Activated CD8-positive, alpha-beta memory T cell treated with anti-CD3 and anti-CD28 coated beads, Interleukin-2, amount 50 U/mL, for 4 hours (primary cell): ENCODE measurements at regions not wholly inside any gene's neighbourhood (a gene's known extent, or its start where the extent isn't known, plus 50 kb on each side); places are given as distances from the start of the nearest gene placed in this dataset.
"Not testable (repeated sequence)": the region's sequence is repeated elsewhere in the genome, so short reads cannot be mapped to it uniquely, and the experiment has no call there.

Experiments
- DNase-seq: peaks from one replicate; pipeline ENCODE4 v3.0.0-alpha.2; 2020

DNA sequence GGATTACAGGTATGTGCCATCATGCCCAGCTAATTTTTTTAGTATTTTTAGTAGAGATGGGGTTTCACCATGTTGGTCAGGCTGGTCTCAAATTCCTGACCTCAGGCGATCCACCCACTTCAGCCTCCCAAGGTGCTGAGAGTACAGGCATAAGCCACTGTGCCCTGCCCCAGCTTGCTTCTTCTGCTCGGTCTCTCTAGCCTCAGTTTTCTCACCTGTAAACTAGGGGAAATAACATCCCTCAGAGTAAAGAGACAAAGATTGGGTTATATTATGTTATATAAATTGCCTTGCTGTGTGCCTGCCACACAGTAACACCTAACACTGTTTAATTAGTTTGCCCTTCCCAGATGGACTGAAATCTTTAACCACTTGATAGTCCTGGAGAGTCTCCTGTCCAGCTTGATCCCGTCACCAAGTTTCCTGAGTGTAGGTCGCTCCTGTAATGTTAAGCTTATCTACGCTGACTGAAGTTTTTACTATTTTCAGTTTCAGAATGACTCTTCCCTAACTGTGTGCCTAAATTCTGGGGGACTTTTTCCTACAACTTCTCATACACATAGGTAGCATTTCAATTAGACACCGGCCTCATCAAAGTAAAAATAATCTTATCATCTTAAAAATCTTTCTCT lies 412.7 kb upstream of the TENM3 start:
- no peak for DNase-seq

DNA sequence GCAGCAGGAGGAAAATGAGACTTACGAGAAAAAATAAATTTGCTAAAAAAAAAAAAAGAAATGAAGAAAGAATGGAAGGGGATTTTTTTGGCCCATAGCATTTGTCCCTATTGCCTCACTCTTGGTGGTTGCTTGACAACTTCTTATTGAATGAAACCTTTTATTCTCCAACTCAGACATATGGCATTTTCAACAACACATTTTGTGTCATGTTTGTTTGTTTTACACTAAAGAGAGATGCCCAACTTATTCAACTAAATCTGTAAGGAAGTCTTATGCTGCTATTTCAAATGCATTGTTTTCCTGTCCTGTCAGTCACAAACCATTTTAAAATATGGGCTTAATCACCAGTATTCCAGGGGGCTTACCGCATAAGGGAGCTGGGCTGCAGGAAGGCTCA lies 409.1 kb upstream of the TENM3 start:
- no peak for DNase-seq

DNA sequence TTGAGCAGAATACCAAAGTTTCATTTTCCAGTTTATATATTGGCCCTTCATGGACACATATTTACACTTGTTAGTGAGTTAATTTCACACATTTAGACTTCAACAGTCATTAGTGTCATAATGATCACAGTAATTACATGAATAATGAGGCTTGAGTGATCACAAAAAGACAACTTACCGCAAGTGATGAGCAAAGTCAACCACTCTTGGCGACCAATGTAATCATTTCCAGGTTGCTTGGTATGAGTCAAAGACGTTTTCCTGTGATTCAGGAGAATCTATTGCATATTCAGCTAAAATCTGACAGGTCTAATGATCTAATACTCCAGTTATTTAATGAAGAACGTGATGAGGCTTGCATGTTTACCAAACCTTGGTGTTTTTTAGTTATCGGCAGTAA lies 407.9 kb upstream of the TENM3 start:
- no peak for DNase-seq

DNA sequence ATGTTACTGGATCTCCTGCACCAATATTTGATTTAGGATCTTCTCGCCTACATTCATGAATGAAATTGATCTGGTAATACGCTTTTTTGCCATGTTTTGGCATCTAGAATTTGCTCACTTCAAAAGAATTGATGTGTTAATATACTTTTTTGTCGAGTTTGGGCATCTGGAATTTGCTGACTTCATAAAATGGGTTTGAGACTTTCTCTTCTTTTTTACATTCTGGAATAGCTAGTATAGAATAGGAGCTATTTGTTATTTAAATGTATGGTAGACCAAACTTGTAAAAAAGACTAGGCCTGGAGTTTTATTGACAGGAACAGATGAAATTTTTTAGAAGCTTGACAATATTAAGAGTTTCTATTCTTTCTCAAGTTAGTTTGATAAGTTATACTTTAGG lies 404.9 kb upstream of the TENM3 start:
- DNase-seq: no peak

DNA sequence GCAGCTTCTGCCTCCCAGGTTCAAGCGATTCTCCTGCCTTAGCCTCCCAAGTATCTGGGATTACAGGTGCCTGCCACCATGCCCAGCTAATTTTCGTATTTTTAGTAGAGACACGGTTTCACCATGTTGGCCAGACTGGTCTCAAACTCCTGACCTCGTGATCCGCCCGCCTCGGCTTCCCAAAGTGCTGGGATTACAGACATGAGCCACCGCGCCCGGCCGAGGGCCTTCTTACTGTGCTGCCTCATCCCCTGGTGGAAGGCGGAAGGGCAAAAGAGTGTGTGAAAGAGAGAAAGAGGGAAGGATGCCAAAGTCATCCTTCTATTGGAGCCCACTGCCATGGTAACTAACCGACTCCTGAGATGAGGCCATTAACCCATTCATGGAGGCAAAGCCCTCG lies 399.4 kb upstream of the TENM3 start:
- not testable (repeated sequence) for DNase-seq

DNA sequence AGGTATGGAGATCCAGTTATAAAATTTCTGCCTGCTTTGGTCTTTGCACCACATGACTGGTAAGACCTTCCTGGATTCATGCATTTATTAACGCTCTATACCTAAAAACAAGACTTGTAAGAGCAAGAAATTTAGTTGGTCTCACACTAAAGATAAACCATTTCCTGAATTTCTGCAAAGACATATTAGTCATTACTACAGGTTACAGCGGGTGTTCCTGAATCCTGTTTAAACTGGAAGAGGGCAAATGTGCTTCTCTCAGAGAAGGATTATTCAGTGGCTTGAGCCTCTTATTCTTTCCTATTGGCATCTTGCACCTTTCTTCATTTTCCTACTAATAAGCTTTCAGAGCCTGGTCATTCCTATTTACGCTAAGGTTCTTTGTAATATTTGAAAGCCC lies 397.6 kb upstream of the TENM3 start:
- no peak for DNase-seq

DNA sequence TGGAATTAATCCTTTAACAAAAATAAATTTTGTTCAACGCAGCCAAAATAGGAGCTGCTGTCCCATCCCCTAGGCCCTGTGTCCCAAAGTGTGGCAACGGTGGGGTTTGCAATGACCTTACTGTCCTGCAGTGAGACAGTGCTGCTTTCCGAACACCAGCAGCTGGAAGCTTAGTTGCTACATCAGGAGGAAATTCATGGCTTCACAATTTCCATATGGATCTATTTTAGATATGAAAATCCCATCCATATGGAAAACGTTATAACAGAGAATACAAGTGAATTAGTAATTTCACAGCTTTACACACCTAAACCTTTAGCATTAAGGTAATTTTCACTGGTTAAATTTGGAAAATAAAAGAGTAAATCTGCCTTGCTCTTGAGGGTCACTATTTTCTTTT lies 396.3 kb upstream of the TENM3 start:
- no peak for DNase-seq

DNA sequence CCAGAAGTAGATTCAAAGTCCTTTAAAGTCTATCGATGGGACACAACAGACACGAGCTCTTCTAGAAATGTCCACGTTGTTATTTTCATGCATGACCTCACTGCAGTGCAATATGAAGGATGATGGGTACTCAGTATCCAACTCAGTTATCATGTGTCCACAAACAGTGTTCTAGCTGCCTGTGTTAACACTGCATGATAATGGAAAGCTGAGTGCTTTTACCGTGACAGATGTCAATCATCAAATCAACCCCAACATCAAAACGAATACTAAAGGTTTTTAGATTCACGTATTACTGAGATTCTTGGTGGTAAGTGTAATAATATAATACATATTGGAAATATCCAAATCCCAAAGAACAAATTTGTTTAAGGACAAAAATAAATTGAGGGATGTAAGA lies 394.8 kb upstream of the TENM3 start:
- no peak for DNase-seq

DNA sequence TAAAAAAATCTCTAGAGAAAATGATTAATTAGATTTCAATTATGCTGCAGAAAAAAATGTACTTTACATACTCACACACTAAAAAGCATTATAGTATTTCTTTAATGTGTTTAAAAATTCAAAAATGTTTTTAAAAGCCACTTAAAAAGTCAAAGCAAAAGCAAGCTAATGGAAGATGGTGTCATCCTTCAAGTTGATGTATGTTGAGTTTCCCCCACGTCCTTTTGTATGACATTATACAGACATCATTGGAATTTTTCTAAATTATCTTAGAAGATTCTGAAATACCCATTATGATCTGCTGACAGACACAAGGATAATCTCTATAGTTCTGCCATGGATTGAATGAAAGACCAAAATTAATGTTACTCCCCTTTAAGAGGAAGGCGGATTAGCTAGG lies 393.7 kb upstream of the TENM3 start:
- no peak for DNase-seq

DNA sequence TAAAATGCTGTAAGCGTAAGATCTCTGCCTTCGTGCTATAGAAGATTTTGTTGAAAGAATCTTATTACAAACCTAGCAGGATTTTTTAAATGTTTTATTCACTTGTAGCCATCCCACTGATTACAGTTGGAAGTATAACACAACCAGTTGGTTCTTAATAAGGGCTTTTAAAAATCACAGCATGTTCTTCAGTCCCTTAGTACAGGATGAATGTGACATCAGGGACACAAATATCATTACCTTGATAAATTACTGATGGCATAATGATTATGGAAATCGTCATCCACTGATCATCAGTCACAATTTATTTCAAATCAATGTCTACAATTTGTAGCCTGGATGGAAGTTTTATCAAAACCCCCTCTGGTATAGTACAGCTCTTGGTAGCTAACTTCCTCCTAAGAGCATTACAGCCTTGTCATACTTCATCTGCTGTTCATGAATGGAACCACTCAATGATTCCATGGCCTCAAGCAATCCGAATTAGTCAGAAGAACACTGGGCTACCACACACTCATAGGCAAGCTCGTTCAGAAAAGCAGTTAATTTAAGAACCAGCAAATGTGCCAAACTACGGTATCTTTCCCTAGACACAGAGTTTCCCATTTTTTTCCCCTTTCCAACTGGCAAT lies 389.2 kb upstream of the TENM3 start:
- DNase-seq: no peak

DNA sequence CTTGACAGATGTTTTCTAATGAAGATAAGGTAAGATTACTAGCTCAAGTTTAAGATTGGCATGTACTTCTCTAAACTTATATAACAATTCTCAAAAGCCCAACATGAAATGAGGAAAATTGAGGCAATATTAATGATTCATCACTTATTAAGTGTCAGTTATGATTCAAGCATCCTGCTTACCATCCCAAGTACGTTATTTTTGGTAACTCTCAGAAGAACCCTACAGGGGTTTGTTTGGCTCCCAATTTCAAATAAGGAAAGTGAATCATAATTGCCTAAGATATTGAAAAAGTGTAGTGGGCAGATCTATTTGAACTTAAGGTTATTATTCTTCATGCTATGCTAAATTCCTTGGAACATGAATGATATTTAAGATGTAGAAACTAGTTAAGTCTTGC lies 387.9 kb upstream of the TENM3 start:
- DNase-seq: no peak

DNA sequence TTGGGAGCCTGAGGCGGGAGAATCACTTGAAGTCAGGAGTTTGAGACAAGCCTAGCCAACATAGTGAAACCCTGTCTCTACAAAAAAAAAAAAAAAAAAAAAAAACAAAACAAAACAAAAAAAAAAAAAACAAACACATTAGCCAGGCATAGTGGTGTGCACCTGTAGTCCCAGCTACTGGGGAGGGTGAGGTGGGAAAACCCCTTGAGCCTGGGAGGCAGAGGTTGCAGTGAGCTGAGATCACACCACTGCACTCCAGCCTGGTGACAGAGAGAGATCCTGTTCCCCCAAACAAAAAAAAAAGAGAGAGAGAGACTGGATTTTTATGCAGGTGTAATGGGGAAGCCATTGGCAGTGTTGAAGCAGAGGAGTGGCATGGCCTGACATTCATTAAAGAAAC lies 385.7 kb upstream of the TENM3 start:
- not testable (repeated sequence) for DNase-seq

DNA sequence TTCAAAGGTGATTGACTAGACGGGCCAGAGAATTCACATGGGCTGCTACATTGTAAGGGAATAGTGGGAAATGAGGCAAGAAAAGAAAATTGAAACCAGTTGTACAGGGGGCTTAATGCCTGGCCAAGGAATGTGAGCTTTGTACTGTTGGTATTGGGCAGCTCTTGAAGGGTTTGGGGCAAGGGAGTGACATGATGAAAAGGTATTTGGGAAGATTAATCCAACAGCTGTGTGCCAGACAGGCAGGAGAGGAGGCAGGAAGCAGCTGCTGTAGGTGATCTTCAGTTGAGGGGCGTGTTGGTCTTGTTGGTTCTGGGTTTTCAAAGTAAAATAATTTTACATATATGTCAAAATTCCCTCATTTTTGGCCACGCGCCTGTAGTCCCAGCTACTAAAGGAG lies 384.5 kb upstream of the TENM3 start:
- DNase-seq: no peak

DNA sequence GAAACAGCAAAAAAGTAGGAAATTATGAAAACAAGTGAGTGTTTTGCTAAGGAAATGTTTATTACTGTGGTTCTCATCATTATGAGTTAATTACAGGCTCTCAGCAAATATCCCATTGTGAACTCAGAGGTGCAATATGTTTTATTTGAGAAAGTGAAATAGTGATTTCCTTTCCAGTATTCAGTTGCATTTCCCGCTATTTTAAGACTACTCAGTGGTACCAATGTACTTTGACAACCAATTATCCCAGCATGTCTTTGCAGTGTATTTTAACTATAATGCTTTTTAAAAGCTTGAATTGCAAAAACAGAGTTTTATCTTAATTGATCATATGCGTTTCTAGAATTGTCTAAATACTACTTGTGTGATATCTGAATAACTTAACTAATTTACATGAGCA lies 383.8 kb upstream of the TENM3 start:
- DNase-seq: no peak

DNA sequence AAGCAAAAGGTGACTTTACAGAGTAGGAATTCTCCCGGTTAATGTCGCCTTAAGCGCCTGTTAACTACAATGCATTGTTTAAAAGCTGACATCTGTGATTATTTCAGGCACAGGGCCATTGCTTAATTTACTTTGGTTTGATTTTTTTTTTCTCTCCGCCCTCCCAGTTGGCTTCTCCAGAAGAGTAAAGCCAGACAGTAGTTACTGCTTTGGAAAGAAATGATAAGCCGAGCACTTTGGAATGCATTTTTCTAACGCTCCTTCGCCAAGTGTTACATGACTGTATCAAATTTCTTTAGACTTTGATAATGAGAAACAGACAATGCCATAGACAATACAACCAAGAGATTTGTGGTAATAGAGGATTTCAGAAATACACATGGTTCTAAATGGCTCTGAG lies 383.0 kb upstream of the TENM3 start:
- no peak for DNase-seq

DNA sequence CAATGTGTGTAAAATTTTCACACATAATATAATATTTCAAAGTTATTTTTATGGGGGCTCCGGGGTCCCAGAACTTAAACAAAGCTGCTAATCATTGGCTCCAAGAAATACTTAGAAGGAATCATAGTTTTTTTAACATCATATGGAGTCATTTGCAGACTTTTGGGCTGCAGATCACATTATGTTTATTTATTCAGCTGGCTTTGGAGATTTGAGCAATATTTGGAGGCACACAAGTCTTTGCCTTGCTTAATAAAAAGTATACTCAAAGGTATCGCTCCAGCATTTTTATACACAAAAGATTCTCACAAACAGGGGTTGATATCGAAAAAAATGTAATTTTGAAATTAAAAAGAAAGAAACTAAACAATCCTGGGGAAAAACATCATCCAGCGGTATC lies 382.5 kb upstream of the TENM3 start:
- no peak for DNase-seq

DNA sequence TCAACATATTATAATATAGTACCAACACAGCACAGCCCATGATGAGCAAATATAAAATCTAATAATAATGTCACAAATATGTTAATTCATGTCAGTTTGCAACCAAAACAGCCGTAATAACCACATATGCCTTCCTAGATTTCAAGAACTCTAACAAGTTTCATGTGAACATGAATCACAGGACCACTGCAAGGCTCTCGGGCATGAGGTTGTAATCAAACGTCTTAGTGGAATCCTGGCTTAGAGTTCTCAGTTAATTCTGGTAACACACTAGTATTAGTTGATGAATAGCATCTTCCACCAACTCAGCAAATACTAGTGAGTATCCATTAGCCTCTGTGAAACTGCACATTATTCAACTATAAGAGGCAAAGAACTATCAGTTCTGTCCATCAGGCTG lies 379.3 kb upstream of the TENM3 start:
- no peak for DNase-seq

DNA sequence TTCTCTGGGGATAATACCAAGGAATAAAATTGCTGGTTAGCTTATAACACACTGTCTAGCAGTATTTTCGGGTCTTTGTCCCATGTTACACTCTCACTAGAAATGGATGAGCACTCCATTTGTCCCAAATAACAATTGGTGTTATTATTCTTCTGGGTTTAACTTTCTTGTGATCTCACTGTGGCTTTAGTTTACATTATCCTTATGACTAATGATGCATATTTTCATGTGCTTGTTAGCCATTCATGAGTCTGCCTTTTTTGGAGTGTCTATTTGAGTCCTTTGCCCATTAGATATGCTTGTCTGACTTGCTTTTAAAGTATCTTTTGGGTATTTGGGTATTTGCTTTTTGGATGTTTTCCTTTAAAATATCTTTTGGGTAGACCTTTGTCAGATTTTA lies 372.9 kb upstream of the TENM3 start:
- no peak for DNase-seq

DNA sequence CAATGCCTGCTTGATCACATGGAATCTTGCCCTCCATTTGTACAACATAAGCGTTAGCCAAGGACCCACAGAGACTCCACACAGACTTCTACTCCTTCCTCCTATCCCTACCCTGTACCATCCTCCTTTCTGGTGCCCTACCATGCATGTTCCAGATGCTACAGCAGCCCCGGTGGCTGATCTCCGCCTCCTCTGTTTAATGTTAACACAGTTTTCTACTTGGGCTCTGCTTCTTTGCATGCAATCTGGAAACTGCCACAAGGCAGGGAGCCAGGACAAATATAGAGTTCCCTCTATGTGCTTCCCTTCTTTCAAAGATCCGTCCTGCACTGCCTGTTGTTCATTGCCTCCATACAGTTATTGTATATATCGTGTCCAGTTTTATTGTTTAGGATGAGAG lies 368.6 kb upstream of the TENM3 start:
- no peak for DNase-seq

DNA sequence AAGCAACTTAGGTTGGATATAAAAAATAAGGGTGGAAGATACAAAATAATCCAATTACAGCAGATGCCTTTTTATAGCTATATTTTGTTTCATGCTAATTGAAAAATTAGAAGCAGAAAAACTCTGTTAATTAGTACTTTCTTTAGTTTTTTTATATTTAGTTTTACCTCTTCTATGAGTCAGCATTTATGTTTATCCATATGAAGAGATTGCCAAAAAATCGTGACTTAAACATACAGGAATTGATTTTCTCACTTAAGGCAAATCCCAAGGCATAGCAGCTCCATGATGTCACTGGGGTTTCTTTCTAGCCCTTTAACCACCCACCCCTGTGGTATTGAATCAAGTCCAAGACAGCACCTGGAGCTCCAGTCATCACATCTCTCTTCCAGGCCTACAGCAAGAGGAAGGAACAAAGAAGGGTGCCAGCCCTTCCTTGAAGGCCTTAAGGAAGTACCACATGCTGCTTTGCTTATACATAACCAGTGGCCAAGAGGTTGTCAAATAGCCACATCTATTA lies 365.8 kb upstream of the TENM3 start:
- no peak for DNase-seq

DNA sequence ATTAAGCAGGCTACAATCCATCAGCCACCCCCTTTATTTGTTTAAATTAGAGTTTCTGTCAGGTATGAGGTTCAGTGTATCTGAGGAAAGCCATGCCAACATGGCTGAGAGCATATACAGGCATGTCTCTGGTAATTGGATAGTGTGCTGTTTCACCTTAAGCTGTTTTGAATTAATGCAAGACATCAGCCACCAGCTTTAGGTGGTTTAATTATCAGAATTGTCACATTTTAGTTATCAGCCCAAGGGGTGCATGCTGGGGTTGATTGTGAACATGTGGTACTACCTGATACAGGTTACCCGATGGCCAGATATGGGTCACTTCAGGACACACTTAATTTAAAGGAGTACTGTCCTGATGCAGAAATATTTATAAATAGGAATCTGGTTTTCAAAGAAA lies 353.2 kb upstream of the TENM3 start:
- no peak for DNase-seq

DNA sequence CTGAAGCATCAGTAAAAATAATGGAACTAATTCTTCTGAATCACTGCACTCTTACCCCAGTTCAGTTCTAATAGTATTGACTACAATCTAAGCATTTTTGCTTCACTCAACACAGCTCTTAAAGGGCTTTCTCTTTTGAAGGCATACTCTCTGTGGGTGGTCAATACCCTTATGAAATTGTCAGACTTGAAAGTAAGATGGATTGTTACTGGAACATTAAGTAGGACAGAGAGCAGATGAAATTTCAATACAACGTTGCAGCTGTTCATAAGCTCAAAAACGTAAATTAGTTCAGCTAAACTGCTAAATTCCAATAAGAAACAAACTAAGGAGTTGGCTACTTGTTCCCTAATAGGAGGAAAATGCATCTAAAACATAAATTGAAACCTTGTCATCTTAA lies 352.3 kb upstream of the TENM3 start:
- DNase-seq: no peak

DNA sequence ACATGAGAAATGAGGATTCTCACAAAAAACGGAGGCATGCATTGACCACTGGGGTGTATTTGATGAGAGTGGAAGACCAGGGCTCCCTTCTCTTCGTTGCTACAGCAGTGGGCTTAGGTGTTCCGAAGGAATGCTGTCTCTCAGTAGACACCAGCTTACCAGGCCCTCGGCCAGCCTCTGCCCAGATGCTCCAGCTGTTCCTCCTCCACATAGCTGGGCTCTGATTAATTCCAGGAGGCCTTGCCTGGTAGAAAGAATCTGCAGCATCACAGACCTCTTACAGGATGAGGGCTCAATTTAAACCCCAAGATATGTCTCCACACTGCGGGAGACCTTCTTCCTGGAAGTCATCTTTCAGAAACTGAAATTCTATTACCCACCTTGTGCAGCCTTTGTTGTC lies 346.6 kb upstream of the TENM3 start:
- DNase-seq: no peak

DNA sequence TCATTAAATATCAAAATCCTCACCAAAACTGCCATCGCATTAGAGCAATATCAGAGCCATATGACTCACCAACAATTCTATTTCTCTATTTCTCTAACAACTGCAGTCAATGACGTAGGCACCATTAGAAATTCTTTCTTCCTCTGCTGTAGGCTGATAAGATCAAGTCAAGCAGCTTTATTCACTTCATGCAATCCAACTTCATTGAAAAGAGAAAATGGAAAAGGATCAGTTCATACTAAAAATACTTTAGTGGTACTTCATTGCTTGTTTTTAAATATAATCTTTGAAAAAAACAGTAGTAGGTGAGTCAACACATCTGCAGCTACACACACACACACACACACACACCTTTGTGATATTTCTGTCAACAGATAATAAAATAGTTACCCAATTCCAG lies 345.3 kb upstream of the TENM3 start:
- no peak for DNase-seq

DNA sequence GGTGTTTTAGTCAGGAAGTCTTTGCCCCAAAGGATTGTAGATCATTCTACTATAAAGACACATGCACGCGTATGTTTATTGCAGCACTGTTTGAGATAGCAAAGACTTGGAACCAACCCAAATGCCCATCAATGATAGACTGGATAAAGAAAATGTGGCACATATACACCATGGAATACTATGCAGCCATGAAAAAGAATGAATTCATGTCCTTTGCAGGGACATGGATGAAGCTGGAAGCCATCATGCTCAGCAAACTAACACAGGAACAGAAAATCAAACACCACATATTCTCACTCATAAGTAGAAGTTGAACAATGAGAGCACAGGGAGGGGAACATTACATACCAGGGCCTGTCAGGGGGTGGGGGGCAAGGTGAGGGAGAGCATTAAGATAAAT lies 340.8 kb upstream of the TENM3 start:
- not testable (repeated sequence) for DNase-seq
